HG03025 (cell line): ENCODE measurements at regions not wholly inside any gene's neighbourhood (a gene's known extent, or its start where the extent isn't known, plus 50 kb on each side); places are given as distances from the start of the nearest gene placed in this dataset.
"Not testable (repeated sequence)": the region's sequence is repeated elsewhere in the genome, so short reads cannot be mapped to it uniquely, and the experiment has no call there.

Experiments
- ATAC-seq: cut with Tn5 transposase; IDR thresholded peaks from one replicate; pipeline ENCODE4 v1.9.1; 2021; ENCODE audit warnings: mild to moderate bottlenecking, moderate library complexity; ENCODE audit not compliant: unreplicated experiment, low FRiP score

DNA sequence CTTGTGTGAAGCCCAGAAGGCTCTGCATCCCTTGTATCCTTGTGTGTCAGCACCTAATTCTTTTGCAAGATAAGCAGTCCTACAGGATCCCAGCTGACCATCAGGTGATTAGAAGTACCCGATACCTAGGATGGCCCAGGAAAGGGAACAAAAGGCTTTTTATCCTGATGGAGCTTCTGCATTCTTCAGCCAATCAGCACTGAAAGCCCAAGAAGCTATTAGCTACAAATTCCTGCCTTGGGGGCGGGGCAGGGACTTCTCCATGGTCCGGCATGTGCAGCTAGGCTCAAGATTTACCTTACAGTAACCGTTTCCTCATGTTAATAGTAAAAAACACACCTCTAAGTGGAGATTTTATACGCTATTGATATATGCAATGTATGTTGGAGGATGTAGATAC, 264.6 kb upstream of the THUMPD2 start:
- ATAC-seq: no peak

DNA sequence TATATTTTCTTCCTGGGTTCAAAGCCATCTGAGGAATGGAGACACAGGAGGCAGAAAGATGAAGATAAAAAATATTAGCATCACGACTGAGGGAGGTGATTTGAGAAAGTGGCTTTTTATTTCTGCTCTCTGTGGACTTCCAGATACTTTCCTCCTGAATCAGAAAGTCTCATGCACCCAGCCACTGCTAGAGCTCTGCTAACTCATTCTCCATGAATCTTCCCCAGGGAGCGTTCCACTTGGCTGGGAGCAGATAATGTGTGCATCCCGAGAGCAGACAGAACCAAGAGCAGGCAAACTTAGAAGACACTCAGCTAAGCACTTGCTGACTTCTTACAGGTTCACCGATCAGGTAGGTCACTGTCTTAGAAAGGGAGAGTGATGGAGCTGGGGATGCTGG, 264.1 kb upstream of the THUMPD2 start:
- ATAC-seq: no peak

DNA sequence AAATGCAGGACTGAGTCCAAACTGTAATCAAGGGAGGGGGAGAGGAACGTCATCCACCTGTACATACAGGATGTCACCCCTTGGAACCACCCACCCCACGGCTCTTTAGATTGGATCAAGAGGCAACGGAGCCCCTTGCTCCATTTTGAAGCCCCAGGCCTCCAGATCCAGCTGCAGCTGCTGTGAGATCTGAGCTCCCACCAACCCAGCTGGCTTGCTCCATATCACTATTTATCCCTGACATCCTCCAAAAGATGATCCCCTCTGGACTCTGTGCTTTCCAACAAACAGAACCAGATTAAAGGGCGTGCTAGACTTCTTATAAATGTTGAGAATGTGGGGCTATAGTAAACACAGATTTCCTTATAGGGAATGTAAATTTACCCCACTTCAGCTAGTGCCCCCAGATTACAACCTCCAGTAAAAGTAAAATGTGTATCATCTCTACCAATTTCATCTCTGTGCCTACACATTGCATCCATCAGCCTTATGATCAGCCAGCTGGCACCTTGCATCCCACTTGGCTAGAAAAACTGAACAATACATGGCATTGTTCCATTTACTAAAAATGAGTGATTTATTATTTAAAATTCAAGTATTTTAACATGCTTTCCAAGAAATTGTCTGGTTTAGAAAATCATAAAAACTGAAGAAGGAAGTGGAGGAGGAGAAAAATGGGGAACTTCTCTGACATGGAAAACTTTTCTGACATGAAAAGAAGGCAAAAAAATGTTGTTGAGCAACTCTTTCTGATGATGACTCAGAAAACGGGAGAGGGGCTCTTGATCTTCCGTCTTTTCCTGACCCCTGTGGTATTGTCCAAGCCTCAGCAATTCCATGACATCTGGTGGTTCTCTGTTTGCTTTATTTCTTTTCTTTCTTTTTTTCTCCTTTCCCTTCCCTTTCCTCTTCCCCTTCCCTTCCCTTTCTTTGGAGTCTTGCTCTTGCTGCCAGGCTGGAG, 262.6 kb upstream of the THUMPD2 start:
- no peak for ATAC-seq

DNA sequence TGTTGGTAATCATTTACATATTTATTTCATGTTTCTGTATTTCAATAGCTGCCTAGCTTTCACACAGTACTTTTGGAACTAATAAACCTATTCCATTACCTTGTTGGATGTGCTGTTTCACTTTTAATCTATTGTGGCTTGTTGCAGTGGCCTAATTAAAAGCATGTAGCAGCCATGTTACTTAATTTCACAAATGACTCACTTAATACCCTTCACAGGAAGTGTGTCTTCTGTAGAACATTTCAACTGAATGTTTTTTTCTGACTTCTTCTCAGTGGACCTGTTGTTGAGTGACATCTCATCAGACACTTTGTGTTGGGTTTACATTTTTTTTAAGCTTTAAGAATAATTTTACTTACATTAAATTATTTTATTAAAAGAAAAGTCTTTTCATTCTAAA, 260.5 kb upstream of the THUMPD2 start:
- ATAC-seq: no peak

DNA sequence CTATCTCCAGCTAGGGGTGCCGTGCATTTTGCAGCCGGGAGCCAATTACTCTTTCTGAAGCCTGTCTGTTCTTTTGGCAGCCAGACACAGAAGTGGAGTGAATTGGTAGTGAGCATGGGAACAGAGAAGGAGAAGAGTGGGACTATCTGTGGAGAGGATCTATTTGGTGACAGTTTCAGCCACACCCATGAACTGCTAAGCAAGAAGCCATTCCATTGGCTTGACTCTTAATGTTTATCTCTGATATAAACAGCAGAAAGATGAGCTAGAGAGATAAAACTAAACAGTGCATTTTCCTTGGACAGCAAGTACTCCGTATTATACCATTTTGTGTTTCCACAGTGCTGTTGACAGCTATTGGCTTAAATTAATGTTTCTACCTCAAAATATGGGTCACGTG, 259.6 kb upstream of the THUMPD2 start:
- ATAC-seq: no peak

DNA sequence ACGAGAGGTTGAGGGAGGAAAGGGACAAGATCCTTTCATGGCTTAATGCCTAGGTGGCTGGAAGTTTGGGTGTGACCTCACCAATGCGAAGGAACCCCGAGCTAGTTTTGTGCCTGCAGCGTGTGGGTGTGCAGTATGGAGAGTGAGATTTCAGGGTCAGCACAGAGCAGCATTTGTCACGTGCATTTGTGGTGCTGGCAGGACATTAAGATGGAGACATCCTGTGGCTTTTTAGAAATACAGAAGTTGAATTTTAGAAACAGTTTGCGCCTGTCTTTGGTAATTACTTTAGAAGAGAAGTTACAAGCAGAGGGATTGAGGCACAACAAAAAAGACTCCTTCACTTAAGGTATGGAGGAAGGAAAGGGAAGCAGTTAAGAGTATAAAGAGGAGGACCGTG, 258.2 kb upstream of the THUMPD2 start:
- no peak for ATAC-seq

DNA sequence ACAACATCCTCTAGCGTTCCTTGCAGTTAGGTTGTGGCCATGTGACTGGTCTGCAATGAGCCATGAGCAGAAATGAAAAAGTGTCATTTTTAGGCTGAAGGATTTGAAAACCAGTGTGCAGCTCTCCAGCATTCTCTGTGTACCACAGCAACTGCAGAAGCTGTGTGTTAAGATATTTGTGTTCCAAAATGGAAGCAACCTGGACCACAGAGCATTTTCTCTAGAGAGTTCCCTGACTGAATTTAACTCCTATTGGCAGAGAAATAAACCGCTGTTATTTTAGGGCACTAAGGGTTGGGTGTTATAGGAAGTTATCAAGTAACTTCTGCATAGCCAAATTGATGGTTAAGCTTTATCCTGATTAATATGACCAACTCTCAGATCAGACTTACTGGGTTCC, 257.2 kb upstream of the THUMPD2 start:
- no peak for ATAC-seq

DNA sequence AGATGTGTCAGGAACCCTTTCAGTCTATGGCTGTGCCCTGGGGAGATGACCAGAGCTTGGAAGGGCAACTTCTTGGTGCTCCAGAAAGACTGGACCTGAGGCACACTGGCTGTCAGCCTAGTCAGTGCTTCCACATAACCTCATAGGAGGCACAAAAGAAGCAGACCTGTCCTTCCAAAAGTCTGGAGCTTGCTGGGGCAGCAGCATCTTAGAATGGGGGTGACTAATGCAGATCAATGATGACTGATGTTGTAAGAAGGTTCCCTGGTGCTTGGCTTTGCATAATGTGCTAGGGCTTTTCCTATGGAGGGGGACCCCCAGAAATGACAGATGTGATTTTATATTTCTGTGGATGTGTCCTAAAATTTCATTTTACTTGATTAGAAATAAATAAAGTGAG, 255.7 kb upstream of the THUMPD2 start:
- ATAC-seq: no peak

DNA sequence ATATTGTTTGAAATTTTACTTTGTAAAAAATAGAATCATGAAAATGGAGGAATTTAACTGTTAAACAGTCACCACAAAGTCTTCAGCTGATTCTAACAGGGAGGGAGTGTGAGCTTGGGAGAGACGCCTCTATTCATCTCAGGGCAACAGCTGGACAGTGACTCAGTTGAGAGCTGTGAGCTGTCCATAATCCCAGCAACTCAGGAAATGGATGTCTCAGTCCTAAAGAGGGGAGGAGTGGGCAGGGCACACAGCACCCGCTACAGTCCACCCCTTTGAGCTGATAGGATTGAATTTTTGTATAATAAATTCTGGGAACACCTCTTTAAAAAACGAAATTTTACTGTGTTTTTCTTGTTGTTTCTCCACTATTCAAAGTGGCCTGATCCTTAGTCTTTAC, 255.1 kb upstream of the THUMPD2 start:
- no peak for ATAC-seq

DNA sequence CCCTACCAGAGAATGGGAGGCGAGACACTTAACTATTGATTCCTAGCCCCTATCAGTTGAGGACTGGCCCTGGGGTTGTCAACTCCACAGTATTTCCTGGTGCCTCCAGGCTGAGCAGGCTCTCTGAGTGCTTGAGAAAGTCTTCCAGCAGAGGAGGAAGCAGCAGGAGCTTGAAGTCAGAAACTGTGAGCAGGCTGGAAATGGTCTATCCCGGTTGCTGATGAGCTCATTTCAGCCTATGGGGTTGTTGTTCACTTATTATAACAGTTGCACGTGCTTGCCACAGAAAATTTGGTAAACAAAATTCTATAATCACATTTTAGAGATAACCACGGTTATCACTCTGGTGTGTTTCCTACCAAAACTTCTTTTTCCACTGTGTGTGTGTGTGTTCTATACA, 254.7 kb upstream of the THUMPD2 start:
- no peak for ATAC-seq

DNA sequence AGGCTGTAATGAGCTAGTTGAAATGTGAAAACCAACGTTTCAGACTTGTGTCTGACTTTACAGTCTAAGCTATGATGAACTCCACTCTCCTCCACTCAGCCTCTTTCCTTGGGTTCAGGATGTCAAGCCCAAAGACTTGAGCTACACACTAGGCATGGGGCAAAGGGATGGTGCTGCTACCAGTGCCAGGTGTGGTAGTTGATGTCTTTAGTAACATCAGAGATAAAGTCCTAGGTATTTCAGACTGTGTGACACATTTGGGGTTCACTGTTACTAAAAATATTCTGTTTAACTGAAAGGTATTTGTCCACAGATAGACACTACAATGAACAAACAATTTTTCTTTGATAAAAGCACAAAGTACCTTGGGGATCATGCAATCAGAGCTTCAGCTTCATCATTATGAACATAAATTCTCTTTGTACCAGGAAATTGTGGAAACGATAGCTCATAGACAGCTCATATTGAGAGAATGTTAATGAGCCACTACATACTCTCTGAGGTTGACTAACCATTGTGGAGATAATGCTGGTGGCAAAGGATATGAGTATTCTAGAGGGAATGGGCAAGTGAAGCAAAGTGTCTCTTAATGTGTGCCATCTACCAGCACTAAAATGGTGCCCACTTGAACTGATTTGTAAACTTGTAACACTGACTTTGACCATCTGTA, 253.7 kb upstream of the THUMPD2 start:
- no peak for ATAC-seq

DNA sequence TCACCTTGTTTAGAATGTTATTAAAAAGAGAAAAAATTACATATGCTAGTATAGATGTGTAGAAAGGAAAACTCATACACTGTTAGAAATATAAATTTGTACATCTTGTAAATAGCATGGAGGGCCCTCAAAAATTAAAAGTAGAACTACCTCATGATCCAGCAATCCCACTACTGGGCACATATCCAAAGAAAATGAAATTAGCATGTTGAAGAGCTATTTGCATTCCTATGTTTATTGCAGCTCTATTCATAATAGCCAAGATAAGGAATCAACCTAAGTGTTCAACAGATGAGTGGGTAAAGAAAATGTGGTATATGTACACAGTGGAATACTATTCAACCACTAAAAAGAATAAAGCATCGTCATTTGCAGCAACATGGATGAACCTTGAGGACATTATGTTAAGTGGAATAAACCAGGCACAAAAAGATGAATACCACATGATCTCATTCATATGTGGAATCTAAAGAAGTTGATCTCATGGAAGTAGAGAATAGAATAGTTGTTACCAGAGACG, 251.5 kb upstream of the THUMPD2 start:
- no peak for ATAC-seq

DNA sequence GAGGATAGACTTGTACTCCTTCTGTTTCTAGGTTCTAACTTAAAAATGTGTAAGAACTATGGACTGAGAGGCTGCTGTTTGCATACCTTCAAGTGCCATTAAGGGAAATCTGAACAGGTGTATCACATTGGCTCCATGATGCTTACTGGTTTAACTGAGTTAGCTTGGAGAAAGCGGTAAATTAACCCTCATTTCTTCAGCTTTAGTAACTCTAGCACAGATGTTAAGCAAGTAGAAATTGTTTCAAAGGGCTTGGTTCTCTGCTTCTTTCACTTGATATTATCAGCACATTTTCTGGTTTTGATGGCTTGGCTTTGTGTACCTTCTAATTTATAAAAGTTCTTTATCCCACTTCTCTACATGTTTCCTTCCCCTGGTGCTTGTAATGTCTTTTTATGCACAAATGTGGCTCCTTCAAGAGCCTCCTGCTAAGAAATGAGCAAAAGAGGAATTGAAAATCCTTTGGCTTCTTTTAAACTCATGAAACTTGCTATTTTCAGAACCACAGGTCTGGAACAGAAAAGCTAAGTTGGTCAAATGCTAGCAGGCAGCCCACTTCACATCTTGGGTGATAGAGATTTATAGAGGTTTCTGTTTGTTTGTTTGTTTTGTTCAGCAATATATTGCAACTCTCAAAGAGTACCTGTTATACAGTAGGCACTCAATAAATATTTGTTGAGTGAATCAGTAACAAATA, 249.9 kb upstream of the THUMPD2 start:
- ATAC-seq: peak; percentile 93

DNA sequence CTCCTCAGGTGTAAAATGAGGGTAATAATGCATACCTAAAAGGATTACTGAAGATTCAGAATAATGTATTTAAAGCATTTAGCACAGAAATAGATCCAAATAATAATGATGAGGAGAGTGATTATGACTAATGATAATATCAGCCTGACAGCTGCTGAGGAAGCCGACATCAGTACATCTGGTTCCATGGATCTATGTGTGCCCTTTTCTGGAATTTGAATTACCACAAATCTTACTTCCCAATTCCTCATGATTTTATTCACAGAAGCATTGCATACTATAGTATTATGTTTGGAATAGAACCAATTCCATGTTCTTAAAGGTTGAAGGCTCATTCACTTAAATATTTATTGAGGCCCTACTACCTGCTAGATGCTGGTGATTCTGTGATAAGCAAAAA, 248.9 kb upstream of the THUMPD2 start:
- ATAC-seq: no peak

DNA sequence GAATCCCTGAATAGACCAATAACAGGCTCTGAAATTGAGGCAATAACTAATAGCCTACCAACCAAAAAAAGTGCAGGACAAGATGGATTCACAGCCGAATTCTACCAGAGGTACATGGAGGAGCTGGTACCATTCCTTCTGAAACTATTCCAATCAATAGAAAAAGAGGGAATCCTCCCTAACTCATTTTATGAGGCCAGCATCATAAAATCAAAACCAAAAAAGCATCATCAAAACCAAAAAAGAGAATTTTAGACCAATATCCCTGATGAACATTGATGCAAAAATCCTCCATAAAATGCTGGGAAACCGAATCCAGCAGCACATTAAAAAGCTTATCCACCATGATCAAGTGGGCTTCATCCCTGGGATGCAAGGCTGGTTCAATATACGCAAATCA, 246.2 kb upstream of the THUMPD2 start:
- not testable (repeated sequence) for ATAC-seq

DNA sequence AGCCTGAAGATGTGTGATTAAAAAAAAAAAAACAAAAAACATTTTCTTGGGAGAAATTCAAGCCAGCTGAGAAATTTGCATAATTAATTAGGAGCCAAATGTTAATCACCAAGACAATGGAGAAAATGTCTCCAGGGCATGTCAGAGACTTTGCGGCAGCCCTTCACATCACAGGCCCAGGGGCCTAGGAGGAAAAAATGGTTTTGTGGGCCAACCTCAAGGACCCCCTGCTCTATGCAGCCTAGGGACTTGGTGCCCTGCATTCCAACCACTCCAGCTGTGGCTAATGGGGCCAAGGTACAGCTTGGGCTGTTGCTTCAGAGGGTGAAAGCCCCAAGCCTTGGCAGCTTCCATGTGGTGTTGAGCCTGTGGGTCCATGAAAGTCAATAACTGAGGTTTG, 241.9 kb upstream of the THUMPD2 start:
- no peak for ATAC-seq

DNA sequence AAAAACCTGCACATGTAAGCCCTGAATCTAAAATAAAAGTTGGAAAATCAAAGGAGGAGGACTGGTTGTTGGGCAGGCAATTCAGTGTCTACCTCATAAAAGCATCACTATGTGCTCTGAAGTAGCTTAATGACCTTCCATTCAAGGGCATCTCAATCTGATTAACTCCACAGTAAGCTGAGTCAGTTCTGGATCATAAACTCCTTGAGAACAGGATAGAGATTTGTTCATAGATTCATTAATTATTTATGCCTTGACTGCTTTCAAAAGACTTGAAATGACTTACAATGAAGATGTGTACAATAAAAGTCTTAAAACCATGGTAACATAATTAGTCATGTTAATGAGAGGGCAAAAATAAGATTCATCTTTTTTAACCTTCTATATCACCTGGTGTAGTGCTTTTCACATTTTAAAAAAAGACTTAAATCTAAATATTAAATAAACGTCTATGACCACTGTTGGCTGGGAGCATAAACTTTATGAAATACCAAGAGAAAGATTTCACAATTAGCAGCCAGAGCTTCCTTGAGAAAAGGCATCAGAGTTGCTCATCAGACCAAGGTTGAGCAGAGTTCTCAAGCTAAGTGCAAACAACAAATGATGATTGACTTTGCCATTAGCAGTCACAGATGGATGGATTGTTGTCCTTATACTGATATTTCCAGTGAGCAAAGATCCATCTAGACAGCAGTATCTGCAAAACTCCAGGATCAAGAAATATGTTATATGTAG, 237.3 kb upstream of the THUMPD2 start:
- ATAC-seq: no peak

DNA sequence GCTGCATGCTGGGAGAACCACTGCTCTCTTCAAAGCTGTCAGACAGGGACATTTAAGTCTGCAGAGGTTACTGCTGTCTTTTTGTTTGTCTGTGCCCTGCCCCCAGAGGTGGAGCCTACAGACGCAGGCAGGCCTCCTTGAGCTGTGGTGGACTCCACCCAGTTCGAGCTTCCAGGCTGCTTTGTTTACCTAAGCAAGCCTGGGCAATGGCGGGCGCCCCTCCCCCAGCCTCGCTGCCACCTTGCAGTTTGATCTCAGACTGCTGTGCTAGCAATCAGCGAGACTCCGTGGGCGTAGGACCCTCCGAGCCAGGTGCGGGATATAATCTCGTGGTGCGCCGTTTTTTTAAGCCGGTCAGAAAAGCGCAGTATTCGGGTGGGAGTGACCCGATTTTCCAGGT, 234.9 kb upstream of the THUMPD2 start:
- ATAC-seq: not testable (repeated sequence)

DNA sequence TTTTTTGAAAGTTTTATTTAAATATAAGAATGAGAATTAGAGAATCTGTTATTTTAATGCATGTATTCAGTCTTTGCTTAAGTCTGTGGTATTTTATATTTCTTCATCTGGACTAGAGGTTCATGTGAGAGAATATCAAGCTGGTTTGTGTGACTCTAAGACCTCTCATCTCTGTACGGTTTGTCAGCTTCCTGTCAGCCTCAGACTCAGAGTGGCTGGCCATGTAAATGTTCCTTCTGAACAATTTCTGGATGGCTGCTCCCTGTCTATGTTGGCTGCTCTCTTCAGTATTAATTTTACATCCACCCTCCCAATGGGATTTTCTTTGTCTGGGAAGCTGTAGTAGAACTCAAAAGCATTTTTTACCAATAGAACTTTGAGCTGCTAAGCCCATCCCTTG, 225.3 kb upstream of the THUMPD2 start:
- ATAC-seq: no peak

DNA sequence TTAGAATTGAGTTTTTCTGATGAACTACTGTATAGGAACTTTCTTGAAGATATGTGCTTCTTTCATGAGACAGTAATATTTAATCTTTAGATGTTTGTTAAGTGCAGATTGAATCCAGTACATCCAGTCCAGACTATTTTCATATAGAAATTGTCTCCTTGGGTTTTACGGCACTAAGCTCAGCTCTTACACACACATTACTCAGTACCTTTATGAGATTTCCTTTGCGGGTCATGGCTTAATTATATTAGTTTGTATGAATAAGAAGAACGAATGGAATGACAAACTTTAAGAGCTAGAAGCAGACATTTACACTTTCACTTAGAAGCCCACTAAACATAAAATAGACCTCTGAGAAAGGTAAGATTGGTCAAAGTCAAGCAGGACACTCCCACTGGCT, 223.3 kb upstream of the THUMPD2 start:
- no peak for ATAC-seq
